ENCODE measurements at regions not wholly inside any gene's neighbourhood (a gene's known extent, or its start where the extent isn't known, plus 50 kb on each side); places are given as distances from the start of the nearest gene placed in this dataset.

- DNase-seq (ENCODE audit: low read depth, low spot score) = peak; percentile 1
Observed at GRCh38 chr7:11294218-11294617, 320.5 kb downstream of the PHF14 start.

GRCh38 chr7:11294965-11295364 is 321.3 kb downstream of the PHF14 start:
- peak; percentile 27 for DNase-seq (ENCODE audit: low read depth, low spot score)

- no peak for DNase-seq (ENCODE audit: low read depth, low spot score)
Observed at GRCh38 chr7:11297126-11297625, 323.5 kb downstream of the PHF14 start.

GRCh38 chr7:11297764-11298163 is 324.1 kb downstream of the PHF14 start:
- peak; percentile 8 for DNase-seq (ENCODE audit: low read depth, low spot score)

- peak; percentile 5 for DNase-seq (ENCODE audit: low read depth, low spot score)
Observed at GRCh38 chr7:11298220-11298619, 324.5 kb downstream of the PHF14 start.

- no peak for DNase-seq (ENCODE audit: low read depth, low spot score)
Observed at GRCh38 chr7:11300241-11300640, 326.6 kb downstream of the PHF14 start.

- DNase-seq (ENCODE audit: low read depth, low spot score) = no peak
Observed at GRCh38 chr7:11302121-11302520, 328.4 kb downstream of the PHF14 start.

- DNase-seq (ENCODE audit: low read depth, low spot score) = no peak
Observed at GRCh38 chr7:11313801-11314200, 340.1 kb downstream of the PHF14 start.

GRCh38 chr7:11315666-11316258 is 342.1 kb downstream of the PHF14 start:
- DNase-seq (ENCODE audit: low read depth, low spot score) = no peak

- DNase-seq (ENCODE audit: low read depth, low spot score) = no peak
Observed at GRCh38 chr7:11317766-11318165, 344.1 kb downstream of the PHF14 start.

- no peak for DNase-seq (ENCODE audit: low read depth, low spot score)
Observed at GRCh38 chr7:11319491-11320274, 346.0 kb downstream of the PHF14 start.

Measured in ELF-1 (cell line).